HG03469 (cell line): ENCODE measurements at regions not wholly inside any gene's neighbourhood (a gene's known extent, or its start where the extent isn't known, plus 50 kb on each side); places are given as distances from the start of the nearest gene placed in this dataset.
A peak's percentile ranks its signal among the peaks of the same experiment; 100 is the strongest.
"Not testable (repeated sequence)": the region's sequence is repeated elsewhere in the genome, so short reads cannot be mapped to it uniquely, and the experiment has no call there.

ENCODE experiments used
- ATAC-seq: cut with Tn5 transposase; IDR thresholded peaks from one replicate; pipeline ENCODE4 v1.9.1; 2021; ENCODE audit warnings: mild to moderate bottlenecking, moderate library complexity, moderate number of reproducible peaks; ENCODE audit not compliant: unreplicated experiment

DNA sequence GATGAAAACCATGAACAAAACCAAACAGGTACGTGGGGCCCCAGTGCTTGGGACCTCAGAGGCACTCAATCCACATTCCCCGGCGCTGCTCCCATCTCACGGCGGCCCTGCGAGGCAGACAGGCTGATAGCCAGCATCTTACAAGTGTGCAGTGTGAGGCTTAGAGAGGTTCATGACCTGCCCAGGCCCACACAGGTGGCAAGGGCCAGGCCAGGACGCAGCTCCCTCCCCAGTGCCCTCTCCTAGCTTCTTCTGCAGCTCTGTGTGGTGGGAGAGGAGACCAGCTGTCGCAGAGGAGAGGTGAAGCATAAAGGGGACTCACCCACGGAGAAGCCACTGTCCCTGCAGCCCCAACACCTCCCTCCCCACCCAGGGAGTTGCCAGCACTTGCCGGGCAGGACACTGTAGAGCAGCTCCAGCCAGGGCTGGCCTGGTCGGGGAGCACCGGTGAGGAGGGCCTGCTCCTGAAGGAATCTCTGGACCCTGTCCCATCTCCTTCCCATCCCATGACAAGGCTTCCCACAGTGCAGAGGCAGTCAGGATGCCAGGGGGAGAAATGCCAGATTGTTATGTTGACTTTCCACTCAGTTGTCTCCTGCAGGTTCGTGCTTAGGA lies 92.4 kb upstream of the TMEM45B start:
- no peak for ATAC-seq

DNA sequence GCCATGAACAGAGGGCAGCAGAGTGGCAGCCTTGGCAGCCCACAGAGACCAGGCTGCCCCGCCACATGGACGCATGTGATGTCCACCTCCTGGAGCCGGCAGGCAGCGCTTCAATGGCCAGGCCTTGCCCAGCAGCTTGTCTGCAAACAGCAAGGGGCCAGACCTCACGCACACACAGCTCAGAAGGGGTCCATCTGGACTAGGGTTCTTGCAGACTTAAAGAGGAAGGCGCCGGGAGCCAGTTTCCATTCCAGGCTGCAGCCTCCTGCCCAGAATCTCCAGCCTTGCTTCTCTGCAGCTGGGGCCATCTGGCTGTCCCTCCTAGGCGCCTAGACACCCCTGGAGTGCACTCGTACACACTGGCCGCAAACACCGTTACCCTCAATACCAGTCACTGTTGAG lies 91.9 kb upstream of the TMEM45B start:
- ATAC-seq: no peak

DNA sequence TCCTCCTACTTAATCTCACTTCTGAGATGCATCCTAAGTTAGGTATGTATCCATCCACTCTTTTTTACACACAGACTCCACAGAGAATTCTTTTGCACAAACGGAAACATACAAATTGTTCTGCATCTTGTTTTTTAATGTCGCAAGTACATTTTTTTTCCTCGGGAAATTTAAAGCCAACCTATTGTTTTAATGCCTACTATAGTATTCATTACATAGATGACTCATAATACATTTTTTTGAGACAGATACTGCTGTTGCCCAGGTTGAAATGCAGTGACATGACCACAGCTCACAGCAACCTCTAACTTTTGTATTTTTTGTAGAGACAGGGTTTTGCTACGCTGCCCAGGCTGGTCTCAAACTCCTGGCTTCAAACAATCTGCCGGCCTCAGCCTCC lies 90.8 kb upstream of the TMEM45B start:
- ATAC-seq: no peak

DNA sequence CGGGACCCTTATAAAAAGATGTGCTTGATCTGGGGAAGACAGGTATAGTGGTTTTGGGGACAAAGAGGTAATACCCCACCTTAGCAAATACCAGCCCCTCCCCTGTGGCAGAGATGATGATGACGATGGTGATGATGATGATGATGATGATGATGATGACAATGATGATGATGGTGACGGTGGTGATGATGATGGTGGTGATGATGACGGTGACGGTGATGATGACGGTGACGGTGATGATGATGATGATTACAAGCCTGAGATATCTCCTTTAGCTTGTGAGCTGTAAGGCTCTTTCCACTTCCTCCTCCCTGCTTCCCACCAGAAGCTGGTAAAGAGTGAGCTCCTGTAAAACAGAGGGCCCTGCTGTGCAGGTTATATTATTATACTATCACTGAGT lies 89.5 kb upstream of the TMEM45B start:
- ATAC-seq: no peak

DNA sequence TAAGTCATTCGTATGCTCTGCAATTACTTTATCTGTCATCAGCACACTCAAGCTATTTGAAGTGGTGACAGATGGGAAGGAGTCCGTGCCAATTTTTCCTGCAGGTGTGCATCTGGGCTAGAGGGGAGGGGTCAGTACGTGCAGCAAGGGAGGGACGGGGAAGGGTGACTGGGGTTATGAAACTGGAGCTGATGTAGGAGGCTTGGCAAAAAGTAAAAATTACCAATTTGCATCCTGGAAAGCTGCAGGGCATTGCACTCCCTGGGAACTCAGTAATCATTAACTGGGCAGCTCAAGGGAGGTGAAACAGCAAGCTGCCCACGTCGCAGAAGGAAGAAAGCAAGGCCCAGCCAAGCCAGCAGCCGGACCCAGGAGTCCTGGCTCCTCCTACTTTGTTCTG lies 87.1 kb upstream of the TMEM45B start:
- no peak for ATAC-seq

DNA sequence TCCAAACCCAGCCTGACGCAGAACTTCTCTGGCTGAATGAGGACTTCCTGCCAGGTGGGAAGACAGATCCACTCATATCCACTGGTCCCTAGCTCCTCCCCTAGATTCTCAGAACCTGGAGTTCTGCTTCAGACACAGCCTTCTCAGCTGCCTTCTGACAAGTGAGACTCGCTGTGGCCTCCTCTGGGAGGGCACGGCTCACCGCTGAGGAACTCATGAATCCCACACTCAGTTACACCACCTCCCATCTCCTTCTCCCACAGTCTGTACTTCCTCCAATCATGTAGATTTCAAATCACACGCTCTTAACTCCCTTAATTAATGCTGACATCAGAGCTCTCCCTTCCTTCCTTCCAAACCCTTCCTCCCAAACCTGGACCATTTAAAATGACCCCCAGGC lies 86.4 kb upstream of the TMEM45B start:
- no peak for ATAC-seq

DNA sequence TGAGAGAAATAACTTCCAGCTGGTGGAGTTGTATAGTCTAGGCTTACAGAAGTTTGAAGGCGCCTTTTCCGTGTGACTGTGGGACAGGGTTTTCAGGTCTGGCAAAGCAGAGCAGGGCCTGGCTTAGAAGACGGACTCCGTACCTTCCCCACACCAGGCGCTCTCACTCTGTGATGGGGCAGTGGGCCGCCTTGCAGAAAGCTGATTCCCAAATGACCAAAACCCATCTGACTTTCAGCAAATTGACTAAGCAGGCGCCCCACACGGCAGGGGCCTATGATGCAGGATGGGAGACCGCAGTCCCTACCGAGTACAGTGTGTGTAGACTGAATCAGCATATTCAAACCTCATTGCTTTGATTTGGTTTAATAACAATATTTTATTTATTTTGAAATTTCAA lies 85.8 kb upstream of the TMEM45B start:
- ATAC-seq: no peak

DNA sequence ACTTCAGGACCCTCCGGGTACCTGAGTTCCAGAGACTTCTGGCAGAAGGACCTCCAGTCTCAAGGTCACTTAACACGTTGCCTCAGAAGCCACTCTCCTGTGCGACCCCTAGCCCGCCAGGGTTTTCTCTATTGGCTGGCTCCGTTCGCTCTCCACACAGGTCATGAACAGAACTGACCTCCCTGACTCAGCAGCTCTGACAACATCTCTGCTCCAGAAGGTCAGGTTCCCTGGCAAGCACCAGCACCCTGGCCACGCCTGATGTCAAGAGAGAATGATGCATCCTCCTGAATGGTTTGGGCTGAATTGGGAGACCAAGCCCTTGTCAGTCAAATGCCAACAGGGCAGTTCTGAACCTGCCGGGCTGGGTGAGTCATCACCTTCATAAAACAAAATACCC lies 84.3 kb upstream of the TMEM45B start:
- ATAC-seq: no peak

DNA sequence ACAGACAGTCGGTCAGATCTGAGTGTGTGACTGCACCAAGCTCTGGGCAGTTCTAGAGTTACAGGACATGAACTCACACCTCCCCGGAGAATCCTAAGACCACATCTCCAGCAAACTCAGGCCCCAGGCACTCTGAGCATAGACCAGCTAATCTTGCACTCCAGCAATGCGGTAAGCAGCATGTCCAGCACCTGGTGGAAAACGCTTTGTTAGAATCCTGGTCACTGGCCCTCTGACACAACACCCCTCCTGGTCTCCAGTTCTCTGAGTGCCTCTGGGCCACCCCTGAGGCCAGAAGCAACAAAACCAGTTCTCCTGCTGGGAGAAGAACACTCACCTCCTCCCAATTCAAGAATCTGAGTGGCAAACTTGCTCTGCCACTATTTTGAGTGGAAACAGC lies 82.7 kb upstream of the TMEM45B start:
- no peak for ATAC-seq

DNA sequence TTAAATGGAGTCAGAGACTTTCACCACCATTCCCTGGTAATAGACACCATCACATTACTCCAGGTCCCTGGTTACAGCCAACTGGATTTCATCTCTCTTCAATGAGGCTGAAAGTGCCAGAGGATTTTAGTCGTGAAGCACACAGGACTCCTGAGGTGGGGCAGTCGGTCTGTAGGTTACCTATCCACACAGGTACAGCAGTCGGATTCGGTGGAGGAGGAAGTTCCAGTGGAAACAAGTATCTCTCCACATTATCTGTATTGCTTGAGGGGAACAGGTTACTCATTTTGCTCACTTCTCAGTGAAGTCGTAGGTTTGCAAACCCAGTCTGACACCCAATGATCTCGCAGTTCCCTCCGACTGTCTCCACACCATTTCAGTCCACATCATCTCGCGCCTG lies 82.3 kb upstream of the TMEM45B start:
- ATAC-seq: no peak

DNA sequence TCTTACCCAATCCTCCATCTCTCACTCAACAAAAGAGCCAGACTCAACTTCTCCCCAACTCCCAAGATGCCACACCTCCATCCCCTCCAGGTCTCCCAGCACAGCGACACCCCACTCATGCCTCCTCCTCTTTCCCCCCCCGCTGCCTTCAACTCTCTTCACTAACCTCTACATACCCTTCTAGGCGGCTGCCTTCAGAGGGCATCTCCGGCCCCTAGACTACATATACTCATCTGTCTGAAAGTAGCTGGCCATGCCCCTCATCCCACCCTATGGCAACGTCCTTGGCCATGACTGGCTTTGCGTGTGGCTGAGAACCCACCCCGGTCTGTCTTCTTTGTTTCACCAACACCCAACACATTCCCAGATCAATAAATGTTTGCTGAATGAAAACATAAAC lies 81.7 kb upstream of the TMEM45B start:
- ATAC-seq: no peak

DNA sequence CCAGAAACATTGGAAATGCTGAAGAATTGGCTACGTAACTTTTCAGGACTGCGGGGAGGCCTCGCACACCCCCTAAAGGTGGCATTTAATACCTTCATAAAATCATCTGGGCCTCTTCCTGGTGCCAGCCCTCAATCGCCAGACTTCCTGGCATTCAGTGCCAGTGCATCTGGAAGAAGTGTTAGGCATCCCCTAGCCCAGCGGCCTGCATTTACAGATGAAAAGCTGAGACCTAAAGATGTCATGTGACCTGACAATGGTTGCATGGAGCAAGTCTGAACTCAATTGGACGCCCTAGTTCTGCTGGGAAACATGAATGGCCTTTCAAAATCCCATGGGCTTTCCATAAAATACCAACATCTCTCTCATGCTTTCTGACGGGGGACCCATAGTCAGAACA lies 81.0 kb upstream of the TMEM45B start:
- ATAC-seq: no peak

DNA sequence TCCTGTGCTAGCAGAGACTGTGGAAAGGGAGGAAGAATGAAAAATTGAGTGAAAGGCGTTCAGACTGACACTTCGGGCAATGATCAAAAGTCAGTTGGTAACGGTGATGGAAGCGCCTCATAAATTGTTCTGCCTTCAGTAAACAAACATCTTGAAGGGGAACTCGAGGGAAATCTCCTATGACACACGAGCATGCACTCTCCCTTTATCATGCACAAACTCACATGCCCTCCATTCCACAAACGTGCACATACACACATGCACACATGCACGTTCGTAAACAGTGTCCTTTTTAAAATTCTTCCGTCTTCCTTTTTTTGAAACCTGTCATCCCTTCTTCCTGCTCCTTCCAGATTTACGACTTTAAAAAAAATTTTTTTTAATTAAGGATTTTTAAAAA lies 77.8 kb upstream of the TMEM45B start:
- ATAC-seq: no peak

DNA sequence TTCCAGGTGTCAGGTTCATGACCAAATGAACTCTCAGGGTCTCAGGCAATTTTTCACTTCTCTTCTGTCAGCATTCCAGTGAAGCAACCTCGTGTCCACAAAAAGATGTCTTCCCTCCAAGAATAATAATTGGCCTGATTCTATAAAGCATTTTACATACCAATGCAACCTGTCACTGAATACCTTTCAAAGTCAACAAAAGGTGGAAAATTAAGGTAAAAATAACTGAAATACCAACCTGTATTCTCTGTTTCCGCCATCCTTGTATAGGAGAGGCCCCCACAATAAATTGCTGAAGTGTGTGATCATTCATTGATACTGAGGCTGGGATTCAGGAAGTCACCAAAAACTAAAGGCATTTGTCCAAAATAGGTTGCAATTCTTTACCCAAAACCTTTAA lies 77.4 kb upstream of the TMEM45B start:
- no peak for ATAC-seq

DNA sequence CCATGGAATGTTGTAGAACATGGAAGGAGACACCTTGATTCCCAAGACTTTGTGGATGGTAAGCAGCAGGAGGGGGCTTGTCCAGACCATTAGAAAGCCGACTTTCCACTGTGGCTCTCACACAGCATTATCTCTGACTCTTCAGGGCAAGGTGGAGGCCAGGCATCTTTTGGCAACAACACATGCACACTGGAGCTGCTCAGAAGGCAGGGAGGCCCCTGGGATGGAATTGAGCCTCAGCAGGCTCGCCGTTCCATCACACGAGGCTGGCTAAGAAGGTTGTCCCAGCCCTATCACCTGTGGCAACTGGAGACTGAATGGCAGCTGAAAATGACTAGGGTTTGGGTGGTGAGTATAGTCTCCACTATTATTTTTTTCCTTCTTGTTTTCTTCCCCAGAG lies 76.3 kb upstream of the TMEM45B start:
- ATAC-seq: no peak

DNA sequence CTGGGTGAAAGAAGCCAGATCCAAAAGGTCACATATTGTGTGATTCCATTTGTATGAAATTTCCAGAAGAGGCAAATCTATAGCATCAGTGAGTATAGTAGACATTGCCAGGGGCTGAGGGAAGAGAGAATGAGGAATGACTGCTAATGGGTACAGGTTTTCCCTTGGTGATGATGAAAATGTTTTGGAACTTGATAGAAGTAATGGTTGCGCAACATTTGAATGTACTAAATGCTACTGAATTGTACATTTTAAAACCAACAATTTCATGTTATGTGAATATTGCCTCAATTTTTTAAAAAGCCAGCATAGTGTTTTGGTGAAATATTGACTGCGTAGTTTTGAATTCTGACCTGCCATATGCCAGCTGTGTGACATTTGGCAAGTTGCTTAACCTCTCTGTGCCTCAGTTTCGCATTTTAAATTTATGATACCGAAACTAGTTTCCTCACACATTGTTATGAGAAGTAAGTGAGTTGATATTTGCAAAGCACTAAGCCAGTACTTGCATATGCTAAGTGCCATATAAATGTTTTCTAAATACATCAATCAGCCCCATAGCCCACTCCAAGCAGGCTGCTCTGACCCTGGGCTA lies 75.4 kb upstream of the TMEM45B start:
- ATAC-seq: no peak

DNA sequence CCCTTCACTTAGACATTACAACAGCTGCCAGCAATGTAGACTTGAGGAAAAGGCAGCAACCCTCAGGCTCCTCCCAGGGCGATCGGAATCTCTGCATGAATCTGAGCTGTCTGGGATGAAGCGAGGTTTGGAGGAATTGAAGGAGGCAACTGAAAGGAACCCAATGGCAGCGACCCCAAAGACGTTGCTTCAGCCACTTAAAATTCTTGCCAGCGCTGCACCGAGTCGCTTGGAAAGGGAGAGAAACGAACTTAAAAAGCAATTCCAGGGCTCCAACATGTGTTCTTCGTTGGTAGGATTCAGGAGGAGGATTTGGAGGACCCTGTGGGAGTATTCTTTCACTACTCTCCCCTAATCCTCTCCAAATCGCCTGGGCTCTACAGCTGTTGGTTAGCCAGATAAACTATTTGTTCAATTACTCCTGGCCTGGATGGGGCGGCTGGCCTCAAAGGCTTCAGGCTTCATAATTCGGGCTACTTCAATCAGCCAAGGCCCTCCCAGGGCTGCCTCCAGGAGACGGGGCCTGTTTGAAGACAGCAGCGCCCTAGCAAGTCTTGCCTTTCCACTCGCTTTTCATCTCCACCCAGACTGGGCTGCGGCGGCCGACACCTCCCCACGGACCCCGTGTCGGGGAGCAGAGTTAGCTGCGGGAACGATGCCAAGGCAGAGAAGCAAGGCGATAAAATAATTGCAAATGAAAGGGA lies 72.4 kb upstream of the TMEM45B start:
- no peak for ATAC-seq

DNA sequence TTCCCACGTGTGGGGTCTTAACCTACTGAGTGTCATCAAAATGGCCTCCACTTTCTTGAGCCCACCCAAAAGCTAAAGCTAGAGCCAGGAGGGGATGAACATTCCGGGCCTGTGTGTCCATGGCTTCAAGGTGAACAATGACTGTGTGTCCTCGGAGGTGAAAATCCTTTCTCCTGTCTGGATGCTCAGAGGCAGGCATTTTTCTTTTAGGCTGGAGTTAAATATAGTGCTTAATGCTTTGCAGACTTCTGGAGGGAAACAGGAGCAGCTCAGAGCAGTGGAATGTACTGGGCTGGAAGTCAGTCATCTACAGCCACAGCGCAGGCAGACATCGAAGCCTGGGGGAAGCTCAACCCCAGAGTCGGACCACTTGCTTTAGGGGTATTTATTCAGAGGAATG lies 68.6 kb upstream of the TMEM45B start:
- ATAC-seq: no peak

DNA sequence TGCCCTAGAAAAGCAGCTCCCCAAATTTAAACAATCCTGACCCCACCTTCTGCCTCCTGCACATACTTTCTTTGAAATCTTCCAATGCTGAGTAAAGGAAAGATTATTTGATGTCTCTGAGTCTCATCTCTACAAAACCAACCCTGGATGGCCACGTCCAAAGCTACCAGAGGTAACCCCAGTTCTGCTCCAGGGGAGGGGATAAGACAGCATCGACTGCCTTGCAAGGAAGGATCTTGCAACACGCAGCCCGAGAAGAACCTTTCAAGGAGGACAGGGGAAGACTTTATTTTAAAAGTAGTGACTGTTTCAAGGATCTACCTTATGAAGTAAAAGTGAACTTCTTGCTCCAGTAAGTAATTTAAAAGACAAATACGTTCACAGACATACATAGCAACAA lies 66.5 kb upstream of the TMEM45B start:
- no peak for ATAC-seq

DNA sequence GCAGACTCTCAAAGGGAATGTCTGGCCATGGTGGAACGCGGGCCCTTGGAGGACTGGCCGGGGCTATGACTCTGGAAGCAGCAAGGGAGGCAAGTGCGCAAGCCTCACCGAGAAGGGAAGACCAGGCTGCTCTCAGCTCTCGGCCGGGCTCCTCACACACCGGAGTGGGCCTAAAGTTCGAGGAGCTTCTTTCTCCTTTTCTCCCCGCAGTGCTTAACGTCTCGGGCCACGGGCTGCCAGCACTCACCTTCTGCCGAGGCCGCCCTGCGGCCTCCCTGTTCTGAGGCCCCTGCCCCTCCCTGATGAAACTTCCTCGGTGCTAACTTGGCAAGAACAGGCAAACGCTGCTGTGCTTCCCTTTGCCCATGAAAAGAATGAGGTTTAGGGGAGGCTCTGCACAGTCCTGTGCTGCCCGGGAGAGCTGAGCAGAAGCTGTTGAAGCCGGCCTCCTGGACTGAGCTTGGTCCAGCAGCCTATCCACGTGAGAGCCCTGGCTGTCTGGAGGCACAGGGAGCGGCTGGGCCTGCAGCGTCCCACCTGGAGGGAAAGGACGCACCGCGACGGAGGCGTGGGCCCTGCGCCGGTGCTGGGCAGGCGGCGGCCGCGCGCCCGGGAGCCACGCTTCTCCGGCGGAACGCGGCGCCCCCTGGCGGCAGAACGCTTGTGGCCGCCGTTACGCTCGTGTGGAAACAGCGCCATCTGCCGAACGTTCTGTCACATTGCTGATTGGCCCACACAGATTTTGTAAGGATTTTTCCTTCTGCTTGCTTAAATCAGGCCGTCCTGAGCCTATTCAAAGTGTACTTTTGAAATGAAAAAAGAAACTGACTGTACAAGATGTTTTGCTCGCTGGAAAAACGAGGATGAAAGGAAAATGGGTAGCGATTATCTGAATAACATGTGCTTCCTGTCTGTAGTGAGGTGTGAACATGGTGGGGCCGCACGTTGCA lies 65.0 kb upstream of the TMEM45B start:
- peak; percentile 72 for ATAC-seq

DNA sequence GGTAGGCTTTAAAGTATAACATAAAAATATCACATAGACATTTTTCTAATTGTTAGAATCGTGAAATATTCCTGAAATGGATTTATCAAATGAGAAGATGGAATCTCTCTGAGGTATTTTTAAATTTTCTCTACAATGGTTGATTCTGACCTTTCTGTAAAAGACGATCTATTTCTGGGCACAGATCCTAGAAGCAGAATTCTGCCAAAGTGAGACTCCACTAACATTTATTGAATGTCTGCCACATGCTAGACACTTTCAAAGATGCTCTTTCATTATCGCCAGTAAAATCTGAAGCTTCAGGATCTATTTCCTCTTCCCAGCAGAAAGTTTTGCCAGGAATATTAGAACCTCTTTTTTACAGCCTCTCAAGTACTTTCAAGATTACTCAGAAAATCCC lies 64.1 kb upstream of the TMEM45B start:
- no peak for ATAC-seq

DNA sequence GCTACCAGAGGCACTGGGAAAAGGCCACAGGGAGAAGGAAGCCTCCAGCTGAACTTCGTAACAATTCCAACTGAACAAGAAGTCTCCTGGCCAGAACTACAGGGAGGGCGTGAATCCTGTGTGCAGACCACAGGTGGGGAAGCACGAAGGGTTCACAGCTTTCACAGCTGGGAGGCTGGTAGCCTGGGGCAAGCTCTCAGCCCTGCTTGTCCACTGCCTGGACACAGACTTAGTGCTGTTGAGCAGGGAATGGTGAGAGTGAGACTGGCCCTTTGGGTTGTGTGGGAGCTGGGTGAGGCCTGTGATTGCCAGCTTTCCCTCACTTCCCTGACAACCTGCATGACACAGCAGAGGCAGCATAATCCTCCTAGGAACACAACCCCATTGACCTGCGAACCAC lies 52.1 kb upstream of the TMEM45B start:
- not testable (repeated sequence) for ATAC-seq
